NCI-H345 (cell line): ENCODE measurements at regions not wholly inside any gene's neighbourhood (a gene's known extent, or its start where the extent isn't known, plus 50 kb on each side); places are given as distances from the start of the nearest gene placed in this dataset.

Source experiments
- DNase-seq: peaks from one replicate; lab custom pipeline; 2025; lab: John Stamatoyannopoulos, UW

DNA sequence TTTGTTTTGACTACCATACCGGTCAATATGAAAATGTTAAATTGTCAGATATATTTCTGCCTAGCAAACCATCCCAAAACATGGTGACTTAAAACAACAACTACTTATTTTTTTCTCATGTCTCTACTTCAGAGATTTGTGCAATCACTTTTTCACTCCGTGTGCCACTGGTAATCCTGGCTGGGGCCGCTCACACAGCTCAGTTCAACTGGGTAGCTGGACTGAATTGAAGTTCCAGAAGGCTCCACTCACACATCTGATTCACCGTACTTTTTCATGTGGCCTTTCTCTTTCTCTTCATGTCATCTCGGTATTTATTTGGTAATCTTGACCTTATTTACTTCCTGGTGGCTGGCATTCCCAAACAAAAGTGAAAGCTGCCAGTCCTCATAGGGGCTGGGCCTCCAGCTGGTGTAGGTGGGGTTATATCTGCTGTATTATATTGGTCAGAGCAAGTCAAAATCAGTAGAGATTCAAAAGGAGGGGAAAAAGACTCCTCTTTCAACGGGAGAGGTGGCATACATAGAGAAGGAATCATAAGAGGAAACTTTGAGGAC, 513.9 kb upstream of the NXPH2 start:
- DNase-seq: no peak

DNA sequence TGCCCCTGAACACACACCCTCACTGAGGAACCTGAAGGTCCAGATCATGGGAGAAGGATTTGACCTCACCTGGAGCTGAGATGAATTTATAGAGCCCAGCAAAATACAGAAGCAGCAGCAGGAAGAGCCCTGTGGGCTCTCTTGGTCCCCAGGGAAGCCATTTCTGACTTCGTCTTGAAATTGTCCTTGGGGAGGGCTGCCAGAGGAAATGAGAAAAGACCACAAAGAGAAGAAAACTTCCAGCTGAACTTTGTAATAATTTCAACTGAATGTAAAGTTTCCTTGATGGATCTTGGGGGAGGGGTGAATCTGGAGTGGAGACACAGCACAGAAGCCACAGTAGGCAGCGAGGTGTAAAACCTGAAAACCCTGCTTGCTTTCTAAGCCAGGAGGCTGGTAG, 500.9 kb upstream of the NXPH2 start:
- no peak for DNase-seq

DNA sequence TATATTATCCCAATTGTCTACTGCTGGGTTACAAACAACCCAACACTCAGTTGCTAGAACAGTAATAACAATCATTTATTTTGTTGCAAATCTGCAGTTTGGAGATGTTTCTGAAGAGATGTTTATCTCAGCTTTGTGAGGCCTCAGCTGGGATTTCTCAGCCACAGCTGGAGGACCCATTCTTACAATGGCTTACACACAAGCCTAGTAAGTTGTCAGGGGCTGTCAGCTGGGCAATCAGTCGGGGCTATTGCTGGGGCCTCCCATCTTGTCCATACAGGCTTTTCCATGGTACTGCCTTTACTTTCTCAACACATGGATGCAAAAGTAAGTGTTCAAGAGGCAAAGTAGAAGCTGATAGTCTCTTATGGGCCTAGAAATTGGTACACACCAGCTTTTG, 491.7 kb upstream of the NXPH2 start:
- no peak for DNase-seq

DNA sequence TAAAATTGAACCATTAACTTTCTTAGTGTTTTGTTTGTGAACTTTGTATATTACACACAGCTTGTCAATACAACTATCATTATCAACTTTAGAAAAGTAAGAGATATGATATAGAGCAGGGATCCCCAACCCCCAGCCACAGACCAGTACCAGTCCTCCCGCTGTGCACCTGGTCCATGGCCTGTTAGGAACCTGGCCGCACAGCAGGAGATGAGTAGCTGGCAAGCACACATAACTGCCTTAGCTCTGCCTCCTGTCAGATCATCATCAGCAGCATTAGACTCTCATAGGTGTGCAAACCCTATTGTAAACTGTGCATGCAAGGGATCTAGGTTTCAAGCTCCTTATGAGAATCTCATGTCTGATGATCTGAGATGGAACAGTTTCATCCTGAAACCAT, 491.0 kb upstream of the NXPH2 start:
- peak; percentile 6 for DNase-seq

DNA sequence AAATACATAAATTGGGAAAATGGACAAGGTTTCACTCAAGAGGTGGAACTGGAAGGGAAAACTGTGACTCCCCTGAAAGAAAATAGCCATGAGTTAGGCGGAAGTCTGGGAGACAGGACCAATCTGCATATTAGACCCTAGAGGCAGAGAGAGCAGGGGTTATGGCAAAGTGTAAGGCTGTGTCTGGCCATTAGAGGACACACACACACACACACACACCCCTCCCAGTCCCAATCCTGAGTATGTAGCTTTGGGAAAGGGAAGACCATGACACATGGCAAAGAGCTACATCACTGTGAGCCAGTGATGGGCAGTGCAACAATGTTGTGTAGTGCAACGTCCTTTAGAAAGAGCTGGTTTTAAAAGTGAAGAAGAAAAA, 479.9 kb upstream of the NXPH2 start:
- no peak for DNase-seq

DNA sequence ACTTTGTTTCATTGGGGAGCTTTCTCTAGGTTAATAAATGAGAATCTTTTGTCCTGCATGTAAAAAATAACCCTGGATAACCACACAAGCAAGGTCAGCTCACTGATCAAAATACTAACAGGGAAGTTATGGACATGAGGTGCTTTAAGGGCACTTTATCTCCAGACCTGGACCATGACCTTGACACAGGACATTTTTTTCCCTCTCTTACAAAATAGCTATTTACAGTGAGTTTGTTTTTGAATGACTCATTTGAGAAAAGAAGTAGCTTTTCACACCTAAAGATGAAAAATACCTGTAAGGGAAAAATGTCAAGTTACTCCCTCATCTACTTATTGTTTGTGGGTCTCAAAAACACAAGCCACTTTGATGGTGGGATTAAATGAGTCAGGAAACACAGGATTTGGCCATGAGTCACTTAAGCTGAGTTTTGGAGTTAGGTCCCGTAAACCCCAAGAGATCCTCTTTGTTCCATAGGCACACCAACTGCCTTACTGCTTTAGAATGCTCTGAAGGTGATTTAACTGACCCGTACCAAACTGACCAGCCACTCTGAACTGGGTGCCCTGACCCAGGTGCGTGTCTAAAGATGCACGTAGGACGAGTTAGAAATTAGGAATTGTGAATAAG, 479.3 kb upstream of the NXPH2 start:
- no peak for DNase-seq

DNA sequence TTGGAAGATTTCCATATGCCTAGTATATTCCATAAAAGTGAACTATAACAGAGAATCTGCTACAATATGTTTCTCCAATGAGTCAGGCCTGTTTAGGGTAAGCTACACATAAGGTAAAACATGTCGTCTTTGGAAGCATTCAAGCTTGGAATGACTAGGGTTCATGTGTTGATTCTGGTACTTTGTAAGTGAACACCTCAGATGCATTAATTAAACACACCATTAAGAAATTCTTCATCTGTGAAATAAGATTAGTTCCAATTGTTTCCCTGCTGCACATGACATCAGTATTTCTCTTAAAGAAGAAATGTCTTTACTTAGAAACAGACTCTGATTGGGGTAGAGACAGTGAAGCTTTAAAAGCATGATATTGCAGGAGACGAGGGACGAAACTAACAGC, 461.1 kb upstream of the NXPH2 start:
- no peak for DNase-seq

DNA sequence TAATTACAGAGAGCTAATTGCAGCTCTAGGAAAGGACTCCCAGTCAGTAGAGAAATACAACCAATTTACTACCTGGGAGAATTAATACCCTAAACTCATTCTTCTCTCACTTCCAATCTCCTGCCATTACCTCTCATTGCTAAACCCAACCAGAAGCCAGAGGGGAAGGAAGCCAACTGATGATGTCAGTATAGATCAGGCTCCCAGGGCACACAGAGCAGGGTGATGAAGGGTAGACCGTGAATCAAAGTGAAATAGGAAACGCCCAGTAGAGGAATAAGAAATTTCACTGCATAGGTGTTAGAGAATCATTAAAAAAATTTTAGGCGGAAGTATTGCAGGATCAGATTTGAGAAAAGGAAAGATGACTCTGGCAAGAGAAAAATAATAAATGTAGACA, 456.8 kb upstream of the NXPH2 start:
- DNase-seq: no peak

DNA sequence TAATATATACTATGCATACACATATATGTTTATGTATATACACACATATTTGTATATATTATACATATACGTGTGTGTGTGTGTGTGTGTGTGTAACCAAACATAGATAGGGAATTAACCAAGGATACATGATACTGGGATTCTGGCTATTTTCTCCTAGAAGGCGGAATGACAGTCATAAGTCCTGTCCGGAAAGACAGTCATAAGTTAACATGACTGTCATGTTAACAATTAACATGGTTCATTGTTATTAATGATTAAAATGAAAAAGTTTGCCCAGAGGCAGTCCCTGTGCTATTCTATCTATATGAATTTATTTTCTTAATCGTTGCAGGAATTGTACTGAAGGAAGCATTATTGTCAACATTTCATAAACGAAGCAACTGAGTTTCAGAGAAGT, 450.7 kb upstream of the NXPH2 start:
- DNase-seq: no peak

DNA sequence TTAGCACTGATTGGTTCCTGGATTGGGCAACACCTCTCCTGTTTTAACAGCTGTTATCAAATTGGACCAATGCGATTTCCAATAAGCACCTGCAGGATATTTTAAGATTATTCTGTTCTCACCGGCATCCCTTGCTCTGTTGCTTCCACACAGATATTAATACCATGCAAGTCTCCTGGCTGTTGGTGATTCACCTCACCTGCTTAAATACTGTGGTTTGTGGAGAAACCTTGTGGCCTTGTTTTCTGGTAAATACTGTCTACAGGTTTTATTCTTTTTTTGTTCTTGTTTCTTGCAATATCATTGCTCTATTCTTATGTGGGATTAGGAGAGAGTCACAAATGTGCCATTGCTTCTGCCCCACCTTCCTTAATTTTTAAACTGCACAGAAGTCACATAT, 448.1 kb upstream of the NXPH2 start:
- no peak for DNase-seq

DNA sequence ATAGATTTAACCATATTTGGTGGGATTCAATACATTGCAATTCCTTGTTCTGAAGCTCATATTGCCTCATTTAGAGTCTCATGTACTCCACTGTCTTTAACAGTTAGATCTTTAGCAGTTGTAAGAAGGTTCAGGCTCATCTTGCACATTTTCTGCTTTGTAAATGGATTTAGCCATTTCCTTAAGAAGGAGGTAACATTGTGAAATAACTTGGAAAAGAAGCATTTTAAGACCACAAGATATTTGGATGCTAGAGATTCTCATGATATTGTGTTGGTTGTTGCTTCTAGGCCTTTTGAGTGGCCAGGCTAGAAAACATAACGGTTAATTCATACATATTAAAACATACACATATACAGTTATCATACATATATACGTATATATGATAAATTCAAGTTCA, 445.8 kb upstream of the NXPH2 start:
- DNase-seq: no peak

DNA sequence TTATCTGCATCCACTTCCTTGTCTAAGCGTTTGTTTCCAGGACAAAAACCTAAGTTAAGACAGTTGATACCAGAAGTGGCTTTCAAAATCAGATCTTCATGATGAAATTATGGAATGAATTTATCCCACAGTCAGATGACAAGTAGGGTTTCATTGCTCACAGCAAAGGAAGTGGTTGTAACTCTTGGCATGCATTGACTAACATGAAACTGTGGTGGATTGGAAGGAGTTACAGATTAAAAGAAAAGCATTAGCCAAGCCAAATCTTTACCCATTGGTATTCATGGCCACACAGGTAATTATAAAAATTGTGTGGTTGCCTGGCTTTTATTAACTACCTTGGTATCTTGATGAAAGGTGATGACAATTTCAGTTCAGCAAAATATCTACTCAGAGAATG, 438.0 kb upstream of the NXPH2 start:
- DNase-seq: no peak

DNA sequence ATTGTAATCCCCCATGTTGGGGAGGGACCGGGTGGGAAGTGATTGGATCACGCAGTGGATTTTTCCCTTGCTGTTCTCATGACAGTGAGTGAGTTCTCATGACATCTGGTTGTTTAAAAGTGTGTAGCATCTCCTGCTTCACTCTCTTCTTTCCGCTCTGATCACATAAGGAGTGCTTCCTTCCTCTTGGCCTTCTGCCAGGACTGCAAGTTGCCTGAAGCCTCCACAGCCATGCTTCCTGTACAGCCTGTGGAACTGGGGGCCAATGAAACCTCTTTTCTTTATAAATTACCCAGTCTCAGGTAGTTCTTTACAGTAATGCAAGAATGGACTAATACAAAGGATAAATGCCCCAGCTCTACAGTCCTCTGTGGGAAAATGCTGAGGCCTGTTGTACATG, 437.5 kb upstream of the NXPH2 start:
- DNase-seq: peak; percentile 50

DNA sequence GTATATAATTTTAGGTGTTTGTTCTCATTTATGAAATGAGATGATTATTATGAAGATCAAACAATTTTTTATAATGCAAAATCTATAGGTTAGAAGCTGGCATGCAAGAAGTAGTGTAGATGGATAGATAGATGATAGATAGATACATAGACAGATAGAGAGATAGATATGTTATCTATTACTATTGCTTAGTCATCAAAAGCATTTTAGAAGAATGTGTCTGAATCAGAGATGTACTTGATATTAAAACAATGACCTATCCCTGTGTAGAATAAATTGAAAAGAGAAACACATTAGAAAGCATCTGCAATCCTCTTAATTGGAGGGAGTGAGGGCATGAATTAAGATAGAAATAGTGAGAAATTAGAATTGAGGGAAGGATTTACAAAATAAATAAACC, 436.2 kb upstream of the NXPH2 start:
- no peak for DNase-seq

DNA sequence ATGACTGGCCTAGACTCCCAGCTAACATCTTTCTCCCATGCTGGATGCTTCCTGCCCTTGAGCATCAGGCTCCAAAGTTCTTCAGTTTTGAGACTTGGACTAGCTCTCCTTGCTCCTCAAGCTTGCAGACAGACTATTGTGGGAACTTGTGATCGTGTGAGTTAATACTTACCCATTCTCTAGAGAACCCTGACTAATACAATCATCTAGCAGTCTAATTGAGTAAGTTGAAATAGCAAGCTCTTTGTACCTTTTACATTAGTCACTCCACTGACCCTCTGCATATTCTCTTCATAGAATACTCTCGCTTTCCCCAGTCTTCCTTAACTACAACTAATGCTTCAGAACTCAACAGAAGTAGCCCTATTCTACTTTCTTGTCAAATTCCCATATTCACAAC, 434.6 kb upstream of the NXPH2 start:
- DNase-seq: no peak

DNA sequence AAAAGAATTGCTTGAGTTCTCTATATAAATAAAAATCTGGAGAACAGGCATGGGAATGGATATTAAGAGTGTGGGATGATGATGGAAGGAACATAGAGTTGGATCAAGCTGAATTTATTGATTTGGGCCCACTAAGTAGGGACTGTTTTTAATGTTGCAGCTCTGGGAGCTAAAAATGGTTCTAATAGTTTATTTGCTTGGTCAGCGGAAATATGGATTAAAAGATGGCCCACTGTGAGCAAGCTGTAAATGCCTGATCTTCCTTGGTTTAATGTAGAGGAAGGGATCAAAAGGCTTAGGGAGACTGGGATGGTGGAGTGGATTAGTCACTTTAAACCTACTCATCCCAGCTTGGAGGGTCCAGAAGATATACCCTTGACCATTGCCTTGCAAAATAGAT, 429.4 kb upstream of the NXPH2 start:
- DNase-seq: no peak

DNA sequence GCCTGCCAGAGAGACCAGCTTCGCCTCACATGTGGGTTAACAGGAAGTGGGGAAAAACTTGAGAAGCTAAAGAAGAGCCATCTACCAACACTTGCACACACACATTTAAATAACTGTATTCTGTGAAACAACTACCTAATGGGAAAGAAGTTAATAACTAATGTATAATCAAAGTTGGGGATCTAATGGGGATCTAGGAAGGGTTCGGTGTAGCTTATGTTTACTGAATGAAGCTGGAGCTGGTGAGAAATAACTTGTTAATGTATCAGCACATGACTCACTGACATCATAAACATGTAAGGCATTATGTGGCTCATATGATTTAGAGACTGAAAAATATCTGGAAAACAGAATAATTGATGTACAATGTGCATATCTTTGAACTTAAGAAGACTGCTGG, 421.3 kb upstream of the NXPH2 start:
- DNase-seq: no peak

DNA sequence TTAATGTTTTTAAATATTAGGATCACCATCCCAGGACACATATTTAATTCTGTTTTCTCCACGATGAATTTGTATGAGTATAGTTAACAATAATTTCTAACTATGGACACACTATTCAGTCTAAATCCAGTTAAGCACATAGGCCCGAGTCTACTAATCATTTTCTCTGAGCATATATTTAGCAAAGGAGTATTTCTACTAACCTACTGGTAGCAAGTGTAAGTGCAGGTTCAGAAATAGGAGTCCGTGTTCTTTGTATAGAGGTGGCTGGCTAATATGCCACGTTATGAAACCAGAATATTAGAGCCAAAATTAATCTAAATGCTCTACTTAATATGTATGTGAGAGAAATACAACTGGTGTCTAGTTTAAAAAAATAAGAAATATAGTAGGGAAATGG, 416.6 kb upstream of the NXPH2 start:
- DNase-seq: no peak

DNA sequence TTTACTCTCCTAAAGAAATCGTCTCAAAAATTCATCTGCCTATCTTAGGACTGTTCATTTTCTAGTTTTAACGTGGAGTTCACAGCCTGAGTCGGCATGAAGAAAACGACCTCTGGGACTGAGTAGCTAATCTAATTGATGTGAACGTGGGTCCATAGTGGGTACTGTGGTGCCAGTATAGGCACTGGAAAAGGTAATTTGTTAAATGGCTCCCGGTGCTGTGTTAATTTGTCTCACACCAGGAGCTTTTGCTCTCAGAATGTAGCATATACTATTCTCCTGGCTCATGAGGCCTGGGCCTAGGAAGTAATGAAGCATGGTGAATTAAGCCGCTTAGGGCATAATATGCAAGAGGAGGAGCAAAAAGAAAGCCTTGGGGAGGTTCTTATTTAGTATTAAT, 414.4 kb upstream of the NXPH2 start:
- DNase-seq: no peak

DNA sequence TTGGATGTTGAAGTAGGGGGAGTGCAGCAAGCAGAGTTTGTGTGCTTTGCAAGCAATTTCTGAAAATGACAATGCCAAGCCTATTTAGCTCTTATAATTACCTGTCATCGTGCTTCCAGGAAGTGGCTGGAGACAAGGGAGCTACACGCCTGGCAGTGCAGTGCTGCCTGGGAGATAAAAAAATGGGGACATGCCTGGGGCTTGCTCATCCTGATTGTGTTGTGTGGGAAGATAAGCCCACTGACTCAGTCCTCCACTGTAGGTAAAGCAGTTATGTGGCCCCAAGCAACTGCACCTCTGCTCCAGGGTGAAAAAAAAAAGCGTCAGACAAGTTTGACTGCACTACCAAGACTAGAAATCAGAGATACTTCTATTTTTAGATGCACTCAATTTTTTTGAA, 396.9 kb upstream of the NXPH2 start:
- no peak for DNase-seq

DNA sequence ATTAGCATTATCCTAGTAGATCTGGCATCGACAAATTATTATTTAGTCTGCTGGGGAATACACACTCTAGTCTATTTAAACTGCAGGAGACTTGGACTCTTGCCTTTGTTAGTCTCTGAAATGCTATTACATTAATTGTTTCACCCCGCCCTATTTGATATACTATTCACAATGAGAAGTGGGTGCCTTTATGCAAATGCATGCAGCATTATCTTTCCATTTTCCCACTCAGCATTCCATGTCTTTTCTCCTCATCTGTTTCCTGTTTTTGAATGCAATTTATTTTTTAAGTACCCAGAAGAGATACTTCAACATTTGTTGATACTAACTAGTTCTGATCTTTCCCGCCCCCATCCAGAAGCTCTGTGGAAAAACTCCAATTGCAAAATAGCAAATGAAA, 395.3 kb upstream of the NXPH2 start:
- peak; percentile 2 for DNase-seq

DNA sequence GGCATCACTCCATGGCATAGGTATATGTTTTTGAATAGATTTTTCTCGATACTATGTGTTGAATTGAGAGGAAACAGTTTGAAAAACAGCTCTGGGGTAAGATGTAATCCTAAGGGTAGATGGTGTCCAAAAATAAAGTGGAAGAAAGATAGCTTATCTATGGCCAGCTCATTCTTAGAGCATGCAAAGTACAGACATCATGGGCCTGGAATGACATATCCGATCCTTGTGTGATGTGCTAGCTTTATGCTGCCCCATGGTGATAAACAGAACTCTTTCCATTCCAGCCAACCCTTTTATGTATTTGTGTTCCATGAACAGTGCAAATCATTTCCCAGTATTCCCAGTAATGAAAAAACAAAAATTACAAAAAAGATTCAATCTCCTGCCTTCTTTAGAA, 390.2 kb upstream of the NXPH2 start:
- DNase-seq: no peak

DNA sequence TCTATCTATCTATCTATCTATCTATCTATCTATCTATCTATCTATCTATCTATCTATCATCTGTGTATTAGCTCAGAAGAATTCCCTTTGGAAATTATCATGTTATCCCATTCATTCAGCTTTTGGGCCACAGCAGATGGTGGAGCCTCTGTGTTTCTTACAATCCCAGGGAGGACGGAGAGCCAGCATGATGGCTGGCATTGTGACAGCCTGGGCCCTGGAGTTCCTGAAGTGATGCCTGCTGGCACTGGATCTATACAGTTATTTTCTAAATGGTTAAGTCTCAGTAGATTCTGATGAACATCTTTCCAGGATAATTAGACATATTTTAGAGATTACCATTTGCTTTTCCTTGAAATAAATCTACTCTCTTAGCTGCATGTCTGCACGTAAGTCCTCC, 385.4 kb upstream of the NXPH2 start:
- DNase-seq: no peak

DNA sequence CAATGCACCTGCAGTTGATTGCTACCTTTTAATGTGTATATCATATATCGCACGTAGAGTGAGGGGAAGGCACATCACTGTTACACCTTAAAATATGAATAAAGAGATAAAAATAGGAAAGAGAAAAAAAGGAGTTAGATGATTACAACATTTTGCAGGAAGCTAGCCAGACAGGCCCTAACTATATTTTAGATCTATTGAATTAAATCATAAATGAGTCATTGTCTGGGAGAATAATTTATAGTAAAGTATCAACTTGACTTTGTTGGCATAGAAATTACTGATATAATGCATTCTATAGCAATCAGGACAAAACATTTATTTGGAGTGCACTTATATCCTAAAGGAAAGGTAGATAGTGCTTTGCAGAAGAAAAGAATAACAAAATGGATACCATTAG, 384.9 kb upstream of the NXPH2 start:
- DNase-seq: no peak

DNA sequence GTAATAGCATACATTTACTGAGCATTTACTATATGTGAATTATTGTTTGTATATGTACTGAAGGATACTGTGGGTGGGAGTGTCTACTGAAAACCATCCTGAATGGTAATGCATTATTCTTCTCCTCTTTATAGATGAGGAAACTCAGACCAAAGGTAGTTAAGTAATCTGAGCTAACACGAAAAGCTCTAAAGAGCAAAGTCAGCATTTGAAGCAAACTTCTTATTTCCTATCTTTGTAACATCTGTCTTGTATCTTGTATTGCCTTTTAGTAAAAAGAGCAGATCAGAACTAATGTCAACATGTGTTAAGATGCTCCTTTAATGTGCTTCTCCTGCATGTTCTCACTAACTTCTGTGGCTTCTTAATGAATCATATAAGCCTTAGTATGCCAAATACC, 382.8 kb upstream of the NXPH2 start:
- DNase-seq: no peak
